BE2C (cell line): ENCODE measurements at regions not wholly inside any gene's neighbourhood (a gene's known extent, or its start where the extent isn't known, plus 50 kb on each side); places are given as distances from the start of the nearest gene placed in this dataset.
A peak's percentile ranks its signal among the peaks of the same experiment; 100 is the strongest.

Experiments used
- DNase-seq: peaks from one replicate; pipeline ENCODE4 v3.0.0-alpha.2; 2020
- H3K27me3 ChIP-seq: fragments of 250-450 bp; sonication (Bioruptor Pico); 2 replicates; pipeline ENCODE4 v1.5.1; 2020; ENCODE audit warnings: mild to moderate bottlenecking
- H3K36me3 ChIP-seq: fragments of 250-450 bp; sonication (Bioruptor Pico); 2 replicates; pipeline ENCODE4 v1.5.1; 2020; ENCODE audit warnings: mild to moderate bottlenecking
- H3K4me1 ChIP-seq: fragments of 250-450 bp; sonication (Bioruptor Pico); 2 replicates; pipeline ENCODE4 v1.5.1; 2020
- H3K4me3 ChIP-seq: 2 replicates; pipeline ENCODE4 v1.5.1; 2011; ENCODE audit warnings: low read depth, low read length
- H3K9me3 ChIP-seq: fragments of 250-450 bp; sonication (Bioruptor Pico); 2 replicates; pipeline ENCODE4 v1.5.1; 2020
- TF ChIP-seq, protein P1 (sequence below): IDR thresholded peaks from 2 replicates; pipeline ENCODE4 v1.5.1; 2012; ENCODE audit warnings: mild to moderate bottlenecking, low read depth, low read length

DNA sequence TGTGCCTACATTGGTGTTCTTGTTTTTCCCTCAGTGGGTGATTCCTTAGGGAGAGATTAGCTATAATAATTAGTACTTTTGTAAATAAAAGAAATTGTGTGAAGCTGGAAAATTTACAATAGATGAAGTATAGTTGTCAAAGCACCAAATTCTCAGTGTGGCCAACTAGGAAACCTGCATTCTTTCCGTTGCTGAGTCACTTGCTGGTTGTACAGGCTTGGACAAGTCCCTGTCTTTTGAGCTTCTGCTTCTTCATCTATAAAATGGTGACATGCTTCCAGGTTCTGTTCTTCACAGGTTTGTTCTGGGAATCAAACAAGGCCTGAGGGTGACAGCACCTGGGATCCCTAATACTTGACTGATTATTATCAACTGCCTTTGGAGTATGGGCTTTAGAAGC lies 184.1 kb upstream of the HES1 start:
- H3K4me1 ChIP-seq: no peaks in the 10 kb centered on the region
- H3K36me3 ChIP-seq: no peaks in the 10 kb centered on the region; the same call in 1 of the 2 replicates
- DNase-seq: no peak
- no peak overlapping the region for H3K4me3 ChIP-seq
- TF ChIP-seq, protein P1, sequence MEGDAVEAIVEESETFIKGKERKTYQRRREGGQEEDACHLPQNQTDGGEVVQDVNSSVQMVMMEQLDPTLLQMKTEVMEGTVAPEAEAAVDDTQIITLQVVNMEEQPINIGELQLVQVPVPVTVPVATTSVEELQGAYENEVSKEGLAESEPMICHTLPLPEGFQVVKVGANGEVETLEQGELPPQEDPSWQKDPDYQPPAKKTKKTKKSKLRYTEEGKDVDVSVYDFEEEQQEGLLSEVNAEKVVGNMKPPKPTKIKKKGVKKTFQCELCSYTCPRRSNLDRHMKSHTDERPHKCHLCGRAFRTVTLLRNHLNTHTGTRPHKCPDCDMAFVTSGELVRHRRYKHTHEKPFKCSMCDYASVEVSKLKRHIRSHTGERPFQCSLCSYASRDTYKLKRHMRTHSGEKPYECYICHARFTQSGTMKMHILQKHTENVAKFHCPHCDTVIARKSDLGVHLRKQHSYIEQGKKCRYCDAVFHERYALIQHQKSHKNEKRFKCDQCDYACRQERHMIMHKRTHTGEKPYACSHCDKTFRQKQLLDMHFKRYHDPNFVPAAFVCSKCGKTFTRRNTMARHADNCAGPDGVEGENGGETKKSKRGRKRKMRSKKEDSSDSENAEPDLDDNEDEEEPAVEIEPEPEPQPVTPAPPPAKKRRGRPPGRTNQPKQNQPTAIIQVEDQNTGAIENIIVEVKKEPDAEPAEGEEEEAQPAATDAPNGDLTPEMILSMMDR: no peak
- H3K9me3 ChIP-seq: no peaks in the 10 kb centered on the region
- H3K27me3 ChIP-seq: no peaks in the 10 kb centered on the region

DNA sequence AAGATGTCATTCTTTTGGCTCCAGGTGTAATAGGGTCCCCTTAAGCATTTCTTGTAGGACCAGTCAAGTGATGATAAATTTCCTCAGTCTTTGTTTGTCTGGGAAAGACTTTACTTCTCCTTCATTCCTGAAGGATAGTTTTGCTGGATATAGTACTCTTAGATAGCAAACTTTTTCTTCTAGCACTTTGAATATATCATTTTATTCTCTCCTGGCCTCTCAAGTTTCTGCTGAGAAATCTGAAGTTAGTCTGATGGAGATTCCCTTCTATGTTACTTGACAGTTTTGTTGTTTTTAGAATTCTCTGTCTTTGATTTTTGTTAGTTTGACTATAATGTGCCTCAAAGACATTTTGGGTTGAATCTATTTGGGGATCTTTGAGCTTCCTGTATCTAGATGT lies 181.2 kb upstream of the HES1 start:
- H3K36me3 ChIP-seq: no peaks in the 10 kb centered on the region; the same call in 1 of the 2 replicates
- no peaks in the 10 kb centered on the region for H3K9me3 ChIP-seq
- H3K27me3 ChIP-seq: no peaks in the 10 kb centered on the region
- no peak overlapping the region for H3K4me3 ChIP-seq
- DNase-seq: no peak
- no peaks in the 10 kb centered on the region for H3K4me1 ChIP-seq
- TF ChIP-seq, protein P1: no peak

DNA sequence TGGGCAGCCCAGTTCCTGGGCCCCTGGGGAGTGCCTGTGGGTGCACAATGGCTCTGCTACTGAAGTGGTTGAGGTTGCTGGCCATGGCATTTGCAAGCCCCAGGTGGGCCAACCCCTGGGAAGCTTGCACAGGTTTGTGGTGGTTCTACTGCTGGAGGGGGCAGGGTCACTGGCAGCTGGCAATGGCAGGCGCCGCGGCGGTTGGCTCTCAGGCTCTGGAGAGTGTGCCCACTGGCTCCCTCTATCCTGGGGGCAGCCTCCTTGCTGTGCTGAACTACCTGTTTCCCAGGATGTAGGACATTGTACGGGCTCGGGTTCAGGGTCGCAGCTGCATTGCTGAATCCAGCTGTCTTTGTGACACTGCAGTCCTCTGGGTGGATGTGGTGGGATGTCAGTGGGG lies 180.2 kb upstream of the HES1 start:
- Histone ChIP-seq H3K27me3 (no peaks in the 10 kb centered on the region), H3K4me3 (no peak overlapping the region), H3K36me3 (no peaks in the 10 kb centered on the region; the same call in 1 of the 2 replicates), H3K9me3 (no peaks in the 10 kb centered on the region), H3K4me1 (peaks cover 3% of the 10 kb centered on the region; the same call in 1 of the 2 replicates)
- TF ChIP-seq, protein P1: no peak
- no peak for DNase-seq

DNA sequence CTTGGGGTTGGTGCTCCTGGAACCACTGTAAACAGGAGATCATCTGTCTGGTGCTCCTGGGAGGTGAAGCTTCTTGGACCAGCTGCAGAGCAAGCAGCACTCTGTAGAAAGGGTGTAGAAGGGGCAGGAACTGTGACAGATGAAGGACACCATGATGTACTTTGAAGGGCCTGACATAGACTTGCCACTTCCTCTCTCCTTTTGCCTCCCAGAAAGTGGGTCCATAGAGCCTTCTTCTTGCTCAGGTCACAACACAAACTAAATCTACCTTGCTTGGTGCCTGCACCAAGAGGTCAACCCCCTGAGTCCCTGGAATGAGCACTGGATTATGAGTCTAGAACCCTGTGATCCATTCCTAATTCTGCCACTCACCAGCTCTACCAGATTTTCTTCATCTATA lies 176.1 kb upstream of the HES1 start:
- TF ChIP-seq, protein P1: no peak
- DNase-seq: no peak
- no peaks in the 10 kb centered on the region for H3K27me3 ChIP-seq
- no peaks in the 10 kb centered on the region for H3K36me3 ChIP-seq
- no peaks in the 10 kb centered on the region for H3K9me3 ChIP-seq
- peaks cover 4% of the 10 kb centered on the region; the same call in 1 of the 2 replicates for H3K4me1 ChIP-seq
- H3K4me3 ChIP-seq: no peak overlapping the region

DNA sequence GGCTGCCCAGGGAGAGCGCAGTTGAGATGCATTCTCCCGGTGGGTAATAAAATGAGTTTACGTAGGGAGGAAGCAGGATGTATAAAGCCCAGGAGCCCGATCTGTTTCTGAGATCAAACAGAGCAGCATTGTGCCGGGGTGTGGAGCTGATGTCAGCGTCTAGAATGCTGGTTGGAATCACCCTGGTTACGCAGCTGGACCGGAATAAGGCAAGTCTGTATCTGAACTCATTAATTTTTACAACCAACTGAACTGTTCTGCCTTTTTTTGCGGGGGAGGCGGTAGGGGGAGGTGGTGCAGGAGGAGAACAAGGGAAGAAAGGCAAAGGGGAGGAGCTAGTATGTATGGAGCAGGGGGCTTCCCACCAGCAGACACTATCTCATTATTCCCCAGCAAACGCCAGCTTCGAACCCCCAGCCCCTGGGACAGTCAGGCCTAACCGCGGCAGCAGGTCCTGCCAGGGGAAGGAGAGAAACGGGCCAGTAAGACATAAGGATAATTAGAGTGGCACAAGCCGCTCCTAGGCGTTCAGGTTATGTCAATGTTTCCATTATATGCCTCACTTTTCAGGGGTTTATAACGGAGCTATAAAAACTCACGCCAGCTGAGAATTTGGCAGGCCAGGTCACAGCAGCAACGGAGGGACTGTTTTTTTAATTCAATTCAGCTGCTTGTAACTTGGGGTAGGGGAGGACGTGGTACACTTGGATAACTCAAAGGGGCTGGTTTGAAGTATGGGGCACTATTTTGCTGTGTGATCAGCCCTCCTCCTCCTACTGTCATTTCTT lies 175.3 kb upstream of the HES1 start:
- TF ChIP-seq, protein P1: no peak
- Histone ChIP-seq H3K9me3 (no peaks in the 10 kb centered on the region), H3K36me3 (no peaks in the 10 kb centered on the region), H3K4me1 (peaks cover 4% of the 10 kb centered on the region; the same call in 1 of the 2 replicates), H3K4me3 (peak overlapping the region; percentile 11), H3K27me3 (no peaks in the 10 kb centered on the region)
- DNase-seq: peak; percentile 37

DNA sequence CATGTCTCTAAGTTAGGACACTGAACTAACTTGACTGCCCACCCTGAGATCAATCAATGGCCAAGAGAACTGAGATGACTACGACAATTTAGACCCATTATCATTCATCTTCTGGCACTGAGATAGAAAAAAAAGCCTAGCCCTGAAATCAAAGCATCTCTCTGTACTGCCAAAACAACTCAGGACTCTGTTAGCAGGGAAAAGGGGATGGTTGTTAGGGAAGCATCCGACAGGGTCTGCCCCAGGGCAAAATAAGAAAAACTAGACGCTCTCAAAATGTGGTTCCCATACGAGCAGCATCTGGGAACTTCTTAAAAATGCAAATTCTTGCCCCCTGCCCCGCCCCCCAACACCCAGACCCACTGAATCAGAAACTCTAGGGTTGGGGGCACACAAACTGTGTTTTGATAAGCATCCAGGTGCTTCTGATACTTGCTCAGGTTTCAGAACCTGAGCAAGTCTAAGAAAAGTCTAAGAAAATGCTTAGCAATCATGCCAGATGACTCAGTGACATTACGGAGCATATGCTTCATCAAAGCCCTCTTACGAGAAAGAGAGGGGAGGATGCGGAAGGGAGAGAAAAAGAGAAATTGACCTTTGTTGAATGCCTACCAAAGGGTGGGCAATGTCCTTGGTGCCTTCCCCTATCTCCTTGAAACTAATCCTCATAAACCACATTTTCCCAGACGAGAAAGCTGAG lies 172.8 kb upstream of the HES1 start:
- peaks cover 4% of the 10 kb centered on the region; the same call in 1 of the 2 replicates for H3K4me1 ChIP-seq
- TF ChIP-seq, protein P1: no peak
- H3K27me3 ChIP-seq: no peaks in the 10 kb centered on the region
- no peak overlapping the region for H3K4me3 ChIP-seq
- no peak for DNase-seq
- no peaks in the 10 kb centered on the region for H3K9me3 ChIP-seq
- H3K36me3 ChIP-seq: no peaks in the 10 kb centered on the region
